Adrenal gland (tissue), 9 donors: ENCODE measurements at regions not wholly inside any gene's neighbourhood (a gene's known extent, or its start where the extent isn't known, plus 50 kb on each side); places are given as distances from the start of the nearest gene placed in this dataset.

ENCODE experiments used
- DNase-seq, 7 donors: peaks; one replicate each; pipeline ENCODE4 v3.0.0-alpha.2; 2019 to 2020
- H3K27ac ChIP-seq, 5 donors: fragments of 200-600 bp; sonication (generic) in 4 of 5; 1 replicate in 3 of 5; 2 replicates in 2 of 5; pipeline versions ENCODE4 v1.5.1 to v1.8.0; 2016 to 2020; ENCODE audit warnings: mild to moderate bottlenecking in 1 of 5
- H3K27me3 ChIP-seq: fragments of 200-600 bp; 2 replicates; pipeline ENCODE4 v1.8.0; 2021
- H3K36me3 ChIP-seq, 2 donors: fragments of 200-600 bp; replicated peaks in 1 of 2; 1 replicate in 1 of 2; 2 replicates in 1 of 2; pipeline versions ENCODE4 v1.5.1 to v1.8.0; 2018 to 2022
- H3K4me1 ChIP-seq, 2 donors: fragments of 200-600 bp; replicated peaks in 1 of 2; 1 replicate in 1 of 2; 2 replicates in 1 of 2; pipeline versions ENCODE4 v1.5.1 to v1.8.0; 2018 to 2021
- H3K4me3 ChIP-seq, 4 donors: fragments of 200-600 bp; sonication (generic) in 3 of 4; one replicate each; pipeline ENCODE4 v1.5.1; 2016 to 2018
- H3K9me3 ChIP-seq, 3 donors: fragments of 200-600 bp; sonication (generic) in 1 of 3; replicated peaks in 1 of 3; 1 replicate in 2 of 3; 2 replicates in 1 of 3; pipeline versions ENCODE4 v1.5.1 to v1.8.0; 2016 to 2021
- CTCF ChIP-seq, 6 experiments: fragments of 450-650 bp in 4 of 6; fragments of 200-600 bp in 2 of 6; sonication (generic) in 1 of 6; IDR thresholded peaks; 1 replicate in 5 of 6; 2 replicates in 1 of 6; pipeline versions ENCODE4 v1.5.1 to v1.8.0; 2016 to 2021; ENCODE audit warnings: antibody characterized with exemption in 6 of 6, mild to moderate bottlenecking in 2 of 6, moderate library complexity in 1 of 6
- POLR2A ChIP-seq, 2 donors: fragments of 450-650 bp; IDR thresholded peaks; one replicate each; pipeline ENCODE4 v1.6.1; 2017; ENCODE audit warnings: antibody characterized with exemption in 2 of 2, mild to moderate bottlenecking in 2 of 2, moderate library complexity in 1 of 2
- WGBS, 4 donors: extraction: QIAGEN DNeasy Blood & Tissue Kit in 2 of 4; methylation state at CpG; one replicate each; pipeline versions ENCODE4 v1.1.5 to v1.1.7; 2013 to 2017; 5-methylcytosine and 5-hydroxymethylcytosine counted together
- intact Hi-C, 2 donors: fragments of 100-400 bp; cut with DNase I; formaldehyde crosslinking; loops; one replicate each; pipeline versions ENCODE4 v1.14.1 to v1.15.0; 2022 to 2023
- donor health status: healthy with polysubstance abuse.
- donor health status: Bipolar disorder and iron deficiency.
- donor health status: DM: yes; HTN: yes; CAD: no.
- donor health status: DM: no; HTN: no; CAD: no.
- donor health status: DM: no; HTN: no; CAD: no.

- H3K4me3 ChIP-seq, result no peak overlapping the region
- no peaks in the 10 kb centered on the region for H3K36me3 ChIP-seq
- WGBS, 4 donors, result 53 to 68% (median 63%) methylated on average over 6 to 7 of the region's 7 CpGs
- H3K4me1 ChIP-seq, result no peaks in the 10 kb centered on the region
- intact Hi-C loops, result no loop called here
- DNase-seq, result no peak
- no peak for TF ChIP-seq CTCF (IDR thresholded peaks at IDR 0.05)
- no peak for TF ChIP-seq POLR2A (IDR thresholded peaks at IDR 0.05)
- H3K9me3 ChIP-seq, result no peaks in the 10 kb centered on the region
- no peaks in the 10 kb centered on the region for H3K27me3 ChIP-seq
- no peak overlapping the region for H3K27ac ChIP-seq
These were observed 62.3 kb upstream of the KLHL29 start for GRCh38 chr2:23322567-23323197.

- Histone ChIP-seq H3K27me3 (no peaks in the 10 kb centered on the region), H3K36me3 (no peaks in the 10 kb centered on the region), H3K27ac (no peak overlapping the region), H3K9me3 (no peaks in the 10 kb centered on the region), H3K4me3 (no peak overlapping the region), H3K4me1 (no peaks in the 10 kb centered on the region)
- TF ChIP-seq CTCF (IDR thresholded peaks at IDR 0.05) (no peak), POLR2A (IDR thresholded peaks at IDR 0.05) (no peak)
- intact Hi-C loops, result no loop called here
- no peak for DNase-seq
- 65 to 82% (median 71%) methylated on average over 19 of the region's 19 CpGs for WGBS, 4 donors
These were observed 61.6 kb upstream of the KLHL29 start for GRCh38 chr2:23323198-23323916.

DNA sequence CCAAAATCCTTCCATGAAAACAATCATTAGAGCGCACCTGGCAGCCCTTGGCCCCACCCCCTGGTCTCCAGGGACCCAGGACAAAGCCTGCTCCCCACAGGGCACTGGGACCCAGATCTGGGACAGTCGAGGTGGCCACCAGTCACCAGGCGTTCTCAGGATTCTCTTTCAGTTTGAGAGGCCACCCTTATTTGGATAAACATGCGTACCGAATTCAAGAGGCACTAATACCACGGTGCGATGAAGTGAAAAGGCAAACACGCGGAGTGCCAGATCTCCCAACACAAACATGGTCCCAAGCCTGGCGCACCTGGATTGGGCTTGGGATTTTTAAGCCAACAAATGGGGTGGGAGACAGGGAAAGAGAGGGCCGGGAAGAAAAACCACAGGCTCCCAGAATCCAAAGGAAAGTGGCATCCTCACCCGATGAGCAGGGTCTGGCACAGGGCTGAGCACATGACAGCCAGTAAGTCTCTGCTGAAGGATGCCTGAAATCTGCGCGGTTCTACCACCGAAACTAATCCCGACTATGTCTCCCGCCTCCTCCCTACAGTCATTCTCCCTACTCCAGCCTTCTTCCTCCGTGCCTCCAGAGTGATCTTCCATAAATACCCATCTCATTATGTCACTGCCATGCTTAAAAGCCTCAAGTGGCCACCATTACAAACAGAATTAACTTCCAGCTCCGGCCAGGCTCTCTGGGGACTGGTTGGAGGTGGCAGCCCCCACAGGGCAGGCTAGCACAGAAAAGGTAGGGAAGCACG lies 60.9 kb upstream of the KLHL29 start:
- WGBS, 4 donors, result 86 to 92% (median 91%) methylated on average over 20 of the region's 20 CpGs
- Histone ChIP-seq H3K4me3 (no peak overlapping the region), H3K27me3 (no peaks in the 10 kb centered on the region), H3K4me1 (no peaks in the 10 kb centered on the region), H3K27ac (no peak overlapping the region), H3K9me3 (no peaks in the 10 kb centered on the region), H3K36me3 (no peaks in the 10 kb centered on the region)
- intact Hi-C loops, result no loop called here
- DNase-seq, result no peak
- TF ChIP-seq POLR2A (IDR thresholded peaks at IDR 0.05) (no peak), CTCF (IDR thresholded peaks at IDR 0.05) (no peak)

- intact Hi-C loops, result no loop called here
- Histone ChIP-seq H3K27me3 (no peaks in the 10 kb centered on the region), H3K9me3 (no peaks in the 10 kb centered on the region), H3K4me3 (no peak overlapping the region), H3K4me1 (no peaks in the 10 kb centered on the region), H3K36me3 (no peaks in the 10 kb centered on the region), H3K27ac (no peak overlapping the region)
- WGBS, 4 donors, result 63 to 75% (median 72%) methylated on average over 4 of the region's 4 CpGs
- no peak for DNase-seq
- TF ChIP-seq CTCF (IDR thresholded peaks at IDR 0.05), result no peak
- no peak for TF ChIP-seq POLR2A (IDR thresholded peaks at IDR 0.05)
These were observed 58.6 kb upstream of the KLHL29 start for GRCh38 chr2:23326330-23326729.
